Progenitor cell of endocrine pancreas (in vitro differentiated cells): ENCODE measurements at regions not wholly inside any gene's neighbourhood (a gene's known extent, or its start where the extent isn't known, plus 50 kb on each side); places are given as distances from the start of the nearest gene placed in this dataset.

Experiments
- DNase-seq: peaks from one replicate; pipeline ENCODE4 v3.0.0; 2021; ENCODE audit warnings: low spot score; ENCODE audit not compliant: unreplicated experiment
- H3K27ac Mint-ChIP-seq: 2 replicates; pipeline ENCODE4 v1.8.0; 2021; ENCODE audit warnings: mild to moderate bottlenecking, moderate library complexity, mixed read lengths
- H3K27me3 Mint-ChIP-seq: 2 replicates; pipeline ENCODE4 v1.8.0; 2021; ENCODE audit warnings: mixed read lengths
- H3K36me3 Mint-ChIP-seq: 2 replicates; pipeline ENCODE4 v1.8.0; 2022; ENCODE audit warnings: mixed read lengths; ENCODE audit not compliant: insufficient read depth
- H3K4me1 Mint-ChIP-seq: 2 replicates; pipeline ENCODE4 v1.8.0; 2021; ENCODE audit warnings: low read depth, mixed read lengths
- H3K4me3 Mint-ChIP-seq: 2 replicates; pipeline ENCODE4 v1.8.0; 2021; ENCODE audit warnings: low read depth, mild to moderate bottlenecking, moderate library complexity, mixed read lengths
- H3K9me3 Mint-ChIP-seq: 2 replicates; pipeline ENCODE4 v1.8.0; 2021; ENCODE audit warnings: low read depth, mixed read lengths
- CTCF ChIP-seq: fragments of 200-600 bp; sonication (generic); IDR thresholded peaks from one replicate; pipeline ENCODE4 v1.5.0; 2021; ENCODE audit warnings: antibody characterized with exemption, mild to moderate bottlenecking; ENCODE audit not compliant: unreplicated experiment

DNA sequence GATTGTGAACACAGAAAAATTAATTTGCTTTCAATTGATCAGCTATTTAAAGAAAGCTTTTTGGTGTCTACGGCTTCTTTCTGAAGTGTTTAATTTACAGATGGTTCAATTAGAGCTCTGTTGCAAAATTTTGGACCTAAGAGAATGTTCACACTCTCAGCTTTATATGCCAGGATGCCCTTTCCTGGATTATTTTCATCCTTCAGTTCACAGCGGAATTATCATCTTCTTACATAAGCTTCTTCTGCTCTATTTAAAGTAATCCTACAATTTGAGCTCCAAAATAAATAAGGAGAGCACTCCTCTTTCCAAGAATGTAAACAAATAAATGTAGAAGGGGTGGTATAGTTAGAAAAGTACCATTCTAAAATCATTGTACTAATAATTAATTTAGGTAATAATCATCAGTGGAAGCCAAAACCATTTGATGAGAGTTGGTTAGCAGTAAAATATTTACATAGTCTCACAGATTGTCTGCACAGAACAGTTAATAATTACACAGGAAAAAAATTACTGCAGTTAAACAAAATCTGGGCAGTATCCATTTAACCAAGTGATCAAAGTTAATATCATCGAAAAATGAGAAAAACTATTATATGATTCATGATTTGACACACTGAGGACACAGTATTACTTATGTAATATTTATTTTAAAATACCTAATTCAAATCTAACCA, 298.0 kb upstream of the TMEM229A start:
- Mint-ChIP-seq H3K9me3 (no peaks in the 10 kb centered on the region), H3K27ac (no peak overlapping the region), H3K4me1 (no peaks in the 10 kb centered on the region), H3K36me3 (no peaks in the 10 kb centered on the region), H3K4me3 (no peak overlapping the region), H3K27me3 (no peaks in the 10 kb centered on the region)
- DNase-seq = no peak
- no peak for TF ChIP-seq CTCF

GRCh38 chr7:124328774-124329173, 295.9 kb upstream of the TMEM229A start:
- H3K27me3 Mint-ChIP-seq = no peaks in the 10 kb centered on the region
- no peaks in the 10 kb centered on the region for H3K9me3 Mint-ChIP-seq
- no peak for DNase-seq
- no peak overlapping the region for H3K27ac Mint-ChIP-seq
- no peak overlapping the region for H3K4me3 Mint-ChIP-seq
- no peaks in the 10 kb centered on the region for H3K4me1 Mint-ChIP-seq
- TF ChIP-seq CTCF = no peak
- H3K36me3 Mint-ChIP-seq = no peaks in the 10 kb centered on the region

GRCh38 chr7:124324262-124324661, 291.4 kb upstream of the TMEM229A start:
- peaks cover 4% of the 10 kb centered on the region for H3K9me3 Mint-ChIP-seq
- DNase-seq = no peak
- H3K4me1 Mint-ChIP-seq = peaks cover 2% of the 10 kb centered on the region
- H3K27me3 Mint-ChIP-seq = no peaks in the 10 kb centered on the region
- H3K36me3 Mint-ChIP-seq = no peaks in the 10 kb centered on the region
- no peak overlapping the region for H3K27ac Mint-ChIP-seq
- H3K4me3 Mint-ChIP-seq = no peak overlapping the region
- TF ChIP-seq CTCF = no peak

- H3K4me1 Mint-ChIP-seq = peaks cover 2% of the 10 kb centered on the region
- DNase-seq = no peak
- H3K27ac Mint-ChIP-seq = no peak overlapping the region
- H3K9me3 Mint-ChIP-seq = peaks cover 4% of the 10 kb centered on the region
- no peaks in the 10 kb centered on the region for H3K27me3 Mint-ChIP-seq
- H3K36me3 Mint-ChIP-seq = no peaks in the 10 kb centered on the region
- no peak for TF ChIP-seq CTCF
- H3K4me3 Mint-ChIP-seq = no peak overlapping the region
Measured at GRCh38 chr7:124323597-124323996, 290.7 kb upstream of the TMEM229A start.

DNA sequence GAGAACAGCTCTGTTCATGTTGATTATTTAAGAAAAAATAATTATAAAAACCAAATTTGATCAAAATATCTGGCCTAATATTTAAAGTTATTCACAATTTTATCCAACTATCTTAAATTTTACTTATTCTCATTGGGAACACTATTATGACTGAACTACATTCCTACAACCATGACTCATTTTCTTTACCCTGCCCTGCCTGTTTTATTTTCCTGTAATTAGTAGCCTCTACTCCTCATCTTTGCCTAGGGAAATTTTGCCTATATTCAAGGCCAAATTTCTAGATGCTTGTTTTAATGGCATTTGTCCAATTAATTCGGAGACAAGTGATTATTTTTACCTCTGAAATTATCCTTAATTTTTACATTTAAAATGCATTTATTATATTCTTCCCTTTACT, 289.7 kb upstream of the TMEM229A start:
- Mint-ChIP-seq H3K4me3 (no peak overlapping the region), H3K27me3 (no peaks in the 10 kb centered on the region), H3K9me3 (peaks cover 4% of the 10 kb centered on the region), H3K36me3 (no peaks in the 10 kb centered on the region), H3K4me1 (peaks cover 2% of the 10 kb centered on the region), H3K27ac (no peak overlapping the region)
- no peak for DNase-seq
- TF ChIP-seq CTCF = no peak
